MCF 10A (cell line): ENCODE measurements at regions not wholly inside any gene's neighbourhood (a gene's known extent, or its start where the extent isn't known, plus 50 kb on each side); places are given as distances from the start of the nearest gene placed in this dataset.
"Not testable (repeated sequence)": the region's sequence is repeated elsewhere in the genome, so short reads cannot be mapped to it uniquely, and the experiment has no call there.

ENCODE experiments used
- BruUV-seq: library from RNA; stranded (reverse); fragments of 400-500 nt; replicated peaks from 2 replicates; lab custom pipeline; 2021; lab: Mats Ljungman, UMichigan
- CTCF ChIA-PET: fragments of 300-600 bp; sonication (Branson Sonifier 250); formaldehyde crosslinking; extraction: SDS; loops from one replicate; lab custom pipeline; 2021; ENCODE audit warnings: antibody characterized with exemption, inconsistent platforms; lab: Yijun Ruan, JAX
- POLR2A ChIA-PET: fragments of 300-600, 350-650 bp; sonication (Branson Sonifier 250); formaldehyde crosslinking; extraction: SDS; loops from one replicate; lab custom pipeline; 2020; ENCODE audit warnings: antibody characterized with exemption, inconsistent platforms; lab: Yijun Ruan, JAX
- DNase-seq: peaks from one replicate; pipeline ENCODE4 v3.0.0-alpha.2; 2018; ENCODE audit not compliant: unreplicated experiment
- H3K27ac Mint-ChIP-seq: one replicate; pipeline ENCODE4 v1.8.0; 2022; ENCODE audit warnings: mild to moderate bottlenecking, low read depth, mixed read lengths; ENCODE audit not compliant: unreplicated experiment
- H3K27me3 Mint-ChIP-seq: one replicate; pipeline ENCODE4 v1.8.0; 2022; ENCODE audit warnings: mixed read lengths; ENCODE audit not compliant: insufficient read depth, unreplicated experiment
- H3K36me3 Mint-ChIP-seq: one replicate; pipeline ENCODE4 v1.8.0; 2022; ENCODE audit warnings: mild to moderate bottlenecking, moderate library complexity, mixed read lengths; ENCODE audit not compliant: insufficient read depth, unreplicated experiment
- H3K4me1 Mint-ChIP-seq: one replicate; pipeline ENCODE4 v1.8.0; 2022; ENCODE audit warnings: mixed read lengths; ENCODE audit not compliant: insufficient read depth, unreplicated experiment
- H3K4me3 Mint-ChIP-seq: one replicate; pipeline ENCODE4 v1.8.0; 2022; ENCODE audit warnings: mild to moderate bottlenecking, moderate library complexity, mixed read lengths; ENCODE audit not compliant: unreplicated experiment
- H3K9me3 Mint-ChIP-seq: one replicate; pipeline ENCODE4 v1.8.0; 2022; ENCODE audit warnings: mixed read lengths; ENCODE audit not compliant: unreplicated experiment
- CTCF ChIP-seq: fragments of 200-600 bp; IDR thresholded peaks from one replicate; pipeline ENCODE4 v1.8.0; 2022; ENCODE audit warnings: antibody characterized with exemption, mild to moderate bottlenecking; ENCODE audit not compliant: unreplicated experiment
- intact Hi-C: fragments of 100-400 bp; cut with micrococcal nuclease; formaldehyde crosslinking; loops from 2 replicates; pipeline ENCODE4 v1.14.1; 2022

GRCh38 chr20:22826306-22827230 is 208.5 kb upstream of the SSTR4 start:
- ChIA-PET CTCF (interaction anchor here (0.6 to 2.4 kb wide), 8 partner anchors 12 to 621 kb away, joined by 3 to 11 read pairs (median 4); no protein-coding TSS in a partner anchor), POLR2A (interaction anchor here (0.5 to 2.9 kb wide), 8 partner anchors 18 to 524 kb away, joined by 3 to 11 read pairs (median 4); partner anchors contain the start of gene NXT1)
- intact Hi-C loops = no loop called here
- Mint-ChIP-seq H3K27ac (peak overlapping the region; percentile 68), H3K4me3 (no peak overlapping the region), H3K4me1 (peaks cover 28% of the 10 kb centered on the region), H3K27me3 (no peaks in the 10 kb centered on the region), H3K36me3 (peaks cover 6% of the 10 kb centered on the region), H3K9me3 (no peaks in the 10 kb centered on the region)
- no peak for TF ChIP-seq CTCF
- DNase-seq = no peak
- BruUV-seq = no TSS peak

GRCh38 chr20:22827916-22828315 is 207.2 kb upstream of the SSTR4 start:
- no peak overlapping the region for H3K4me3 Mint-ChIP-seq
- no peaks in the 10 kb centered on the region for H3K27me3 Mint-ChIP-seq
- TF ChIP-seq CTCF = no peak
- H3K27ac Mint-ChIP-seq = peak overlapping the region; percentile 2
- no TSS peak for BruUV-seq
- ChIA-PET CTCF (interaction anchor here (0.6 kb wide), 1 partner anchor 91 kb away, joined by 5 read pairs; no protein-coding TSS in a partner anchor), POLR2A (no interaction called here)
- no peak for DNase-seq
- H3K4me1 Mint-ChIP-seq = peaks cover 28% of the 10 kb centered on the region
- intact Hi-C loops = no loop called here
- H3K9me3 Mint-ChIP-seq = no peaks in the 10 kb centered on the region
- H3K36me3 Mint-ChIP-seq = peaks cover 6% of the 10 kb centered on the region

GRCh38 chr20:22829356-22829755 is 205.8 kb upstream of the SSTR4 start:
- ChIA-PET POLR2A (no interaction called here), CTCF (interaction anchor here (0.6 to 2.4 kb wide), 2 partner anchors 15 to 119 kb away, joined by 3 to 7 read pairs; no protein-coding TSS in a partner anchor)
- no peaks in the 10 kb centered on the region for H3K9me3 Mint-ChIP-seq
- H3K27ac Mint-ChIP-seq = no peak overlapping the region
- H3K4me3 Mint-ChIP-seq = no peak overlapping the region
- TF ChIP-seq CTCF = no peak
- H3K36me3 Mint-ChIP-seq = no peaks in the 10 kb centered on the region
- no peaks in the 10 kb centered on the region for H3K27me3 Mint-ChIP-seq
- peaks cover 21% of the 10 kb centered on the region for H3K4me1 Mint-ChIP-seq
- intact Hi-C loops = no loop called here
- no TSS peak for BruUV-seq
- DNase-seq = no peak

- H3K9me3 Mint-ChIP-seq = no peaks in the 10 kb centered on the region
- no peak for DNase-seq
- no peak overlapping the region for H3K27ac Mint-ChIP-seq
- BruUV-seq = no TSS peak
- ChIA-PET CTCF (interaction anchor here (2.4 kb wide), 1 partner anchor 16 kb away, joined by 7 read pairs; no protein-coding TSS in a partner anchor), POLR2A (no interaction called here)
- TF ChIP-seq CTCF = no peak
- peaks cover 24% of the 10 kb centered on the region for H3K4me1 Mint-ChIP-seq
- no peaks in the 10 kb centered on the region for H3K27me3 Mint-ChIP-seq
- no peaks in the 10 kb centered on the region for H3K36me3 Mint-ChIP-seq
- intact Hi-C loops = no loop called here
- H3K4me3 Mint-ChIP-seq = no peak overlapping the region
Observed at GRCh38 chr20:22830138-22830537, 205.0 kb upstream of the SSTR4 start.

- intact Hi-C loops, H3K4me3 Mint-ChIP-seq, BruUV-seq, H3K9me3 Mint-ChIP-seq, H3K27me3 Mint-ChIP-seq, H3K27ac Mint-ChIP-seq, H3K36me3 Mint-ChIP-seq, DNase-seq: not testable (repeated sequence)
- H3K4me1 Mint-ChIP-seq = peaks cover 24% of the 10 kb centered on the region
- POLR2A ChIA-PET = interaction anchor here (1.2 kb wide), 1 partner anchor 26 kb away, joined by 4 read pairs; no protein-coding TSS in a partner anchor
- CTCF ChIA-PET = interaction anchor here (2.4 kb wide), 1 partner anchor 16 kb away, joined by 7 read pairs; no protein-coding TSS in a partner anchor
Observed at GRCh38 chr20:22830715-22831114, 204.4 kb upstream of the SSTR4 start.
